ENCODE measurements at regions not wholly inside any gene's neighbourhood (a gene's known extent, or its start where the extent isn't known, plus 50 kb on each side); places are given as distances from the start of the nearest gene placed in this dataset.

- intact Hi-C loops (cut with DNase I) = no loop called here
- no peak overlapping the region for H3K27ac ChIP-seq (replicated peaks in 1 of 4)
- no peaks in the 10 kb centered on the region for H3K4me1 ChIP-seq
- H3K4me3 ChIP-seq = no peak overlapping the region
- TF ChIP-seq POLR2A (IDR thresholded peaks at IDR 0.05; ENCODE audit: low read depth) (no peak), EP300 (IDR thresholded peaks at IDR 0.05) (no peak), POLR2AphosphoS5 (IDR thresholded peaks at IDR 0.05) (no peak), CTCF (IDR thresholded peaks at IDR 0.05) (no peak)
- H3K27me3 ChIP-seq = peaks cover 0 to 77% (median under 1%) of the 10 kb centered on the region in 4 donors
- DNase-seq (ENCODE audit: extremely low spot score) = no peak
- H3K36me3 ChIP-seq = no peaks in the 10 kb centered on the region
- WGBS = 55% methylated on average over 14 of the region's 14 CpGs
- H3K9me3 ChIP-seq = no peaks in the 10 kb centered on the region
Observed at GRCh38 chr4:3708103-3708510, 58.1 kb upstream of the ADRA2C start.

GRCh38 chr4:3707423-3708102 is 58.6 kb upstream of the ADRA2C start:
- Histone ChIP-seq H3K36me3 (no peaks in the 10 kb centered on the region), H3K27ac (replicated peaks in 1 of 4) (no peak overlapping the region), H3K4me3 (no peak overlapping the region), H3K9me3 (no peaks in the 10 kb centered on the region), H3K4me1 (no peaks in the 10 kb centered on the region), H3K27me3 (peaks cover 0 to 77% (median 2%) of the 10 kb centered on the region in 4 donors)
- TF ChIP-seq POLR2AphosphoS5 (IDR thresholded peaks at IDR 0.05) (no peak), EP300 (IDR thresholded peaks at IDR 0.05) (no peak), CTCF (IDR thresholded peaks at IDR 0.05) (no peak), POLR2A (IDR thresholded peaks at IDR 0.05; ENCODE audit: low read depth) (no peak)
- no peak for DNase-seq (ENCODE audit: extremely low spot score)
- 78% methylated on average over 17 of the region's 17 CpGs for WGBS
- intact Hi-C loops (cut with DNase I) = no loop called here

GRCh38 chr4:3706565-3707422 is 59.4 kb upstream of the ADRA2C start:
- H3K4me3 ChIP-seq = no peak overlapping the region
- H3K27ac ChIP-seq (replicated peaks in 1 of 4) = no peak overlapping the region
- DNase-seq (ENCODE audit: extremely low spot score) = no peak
- TF ChIP-seq EP300 (IDR thresholded peaks at IDR 0.05) (no peak), POLR2A (IDR thresholded peaks at IDR 0.05; ENCODE audit: low read depth) (no peak), POLR2AphosphoS5 (IDR thresholded peaks at IDR 0.05) (no peak), CTCF (IDR thresholded peaks at IDR 0.05) (no peak)
- no peaks in the 10 kb centered on the region for H3K36me3 ChIP-seq
- H3K9me3 ChIP-seq = no peaks in the 10 kb centered on the region
- H3K27me3 ChIP-seq = peaks cover 0 to 79% (median 2%) of the 10 kb centered on the region in 4 donors
- intact Hi-C loops (cut with DNase I) = no loop called here
- no peaks in the 10 kb centered on the region for H3K4me1 ChIP-seq
- 86% methylated on average over 7 of the region's 15 CpGs for WGBS

GRCh38 chr4:3706111-3706511 is 60.1 kb upstream of the ADRA2C start:
- no peaks in the 10 kb centered on the region for H3K9me3 ChIP-seq
- intact Hi-C loops (cut with DNase I) = no loop called here
- no peaks in the 10 kb centered on the region for H3K4me1 ChIP-seq
- TF ChIP-seq EP300 (IDR thresholded peaks at IDR 0.05) = no peak
- TF ChIP-seq CTCF (IDR thresholded peaks at IDR 0.05) = no peak
- TF ChIP-seq POLR2A (IDR thresholded peaks at IDR 0.05; ENCODE audit: low read depth) = no peak
- TF ChIP-seq POLR2AphosphoS5 (IDR thresholded peaks at IDR 0.05) = no peak
- H3K27me3 ChIP-seq = peaks cover 0 to 79% (median 4%) of the 10 kb centered on the region in 4 donors
- WGBS = 90% methylated on average over 4 of the region's 10 CpGs
- DNase-seq (ENCODE audit: extremely low spot score) = no peak
- H3K27ac ChIP-seq (replicated peaks in 1 of 4) = no peak overlapping the region
- H3K36me3 ChIP-seq = no peaks in the 10 kb centered on the region
- no peak overlapping the region for H3K4me3 ChIP-seq
